Nephron progenitor cell (in vitro differentiated cells): ENCODE measurements at regions not wholly inside any gene's neighbourhood (a gene's known extent, or its start where the extent isn't known, plus 50 kb on each side); places are given as distances from the start of the nearest gene placed in this dataset.

ENCODE experiments used
- DNase-seq: peaks from one replicate; pipeline ENCODE4 v3.0.0; 2021
- H3K27ac Mint-ChIP-seq: 2 replicates; pipeline ENCODE4 v1.8.0; 2021; ENCODE audit warnings: mild to moderate bottlenecking, moderate library complexity, mixed read lengths
- H3K27me3 Mint-ChIP-seq: 2 replicates; pipeline ENCODE4 v1.8.0; 2021; ENCODE audit warnings: mild to moderate bottlenecking, low read depth, mixed read lengths; ENCODE audit not compliant: poor library complexity
- H3K36me3 Mint-ChIP-seq: 2 replicates; pipeline ENCODE4 v1.8.0; 2021; ENCODE audit warnings: low read depth, mixed read lengths
- H3K4me1 Mint-ChIP-seq: 2 replicates; pipeline ENCODE4 v1.8.0; 2021; ENCODE audit warnings: mixed read lengths
- H3K4me3 Mint-ChIP-seq: 2 replicates; pipeline ENCODE4 v1.8.0; 2021; ENCODE audit warnings: mild to moderate bottlenecking, moderate library complexity, mixed read lengths
- H3K9me3 Mint-ChIP-seq: 2 replicates; pipeline ENCODE4 v1.8.0; 2021; ENCODE audit warnings: mild to moderate bottlenecking, moderate library complexity, mixed read lengths
- TF ChIP-seq, protein P1 (sequence below): fragments of 200-600 bp; sonication (generic); IDR thresholded peaks from 2 replicates; pipeline ENCODE4 v1.5.0; 2021; ENCODE audit warnings: antibody characterized with exemption

DNA sequence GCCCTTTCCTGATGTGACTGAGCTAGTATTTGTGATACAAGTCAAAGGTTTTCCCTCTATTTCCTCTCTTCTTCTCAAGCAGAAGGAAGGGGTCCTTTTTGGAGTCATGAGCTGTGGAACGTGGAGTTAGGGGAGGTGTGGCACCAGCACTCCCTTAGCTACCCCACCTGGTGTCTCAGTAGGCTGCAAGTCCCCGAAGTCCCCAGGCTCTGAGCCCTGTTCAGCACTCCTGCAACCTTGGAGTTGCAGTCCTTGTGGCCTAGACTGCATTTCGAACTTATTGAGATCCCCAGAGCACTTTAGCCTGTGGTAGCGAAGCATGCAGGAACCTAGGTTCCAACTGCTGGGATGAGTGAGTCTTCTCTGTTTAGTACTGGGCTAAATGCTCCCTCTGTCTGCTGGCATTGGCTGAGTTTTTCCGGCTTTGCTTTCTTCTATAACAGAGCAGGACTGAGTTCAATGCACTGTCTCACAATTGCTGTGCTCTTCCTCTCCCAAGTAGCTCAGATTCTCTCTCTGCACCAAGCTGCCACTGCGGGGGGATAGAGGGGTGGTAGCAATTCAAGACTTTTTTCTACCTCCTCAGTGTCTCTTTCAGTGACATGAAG is 600.7 kb upstream of the CDH9 start:
- Mint-ChIP-seq H3K27ac (peak overlapping the region; percentile 96), H3K9me3 (peaks cover 13% of the 10 kb centered on the region), H3K4me1 (no peaks in the 10 kb centered on the region), H3K36me3 (no peaks in the 10 kb centered on the region), H3K27me3 (no peaks in the 10 kb centered on the region), H3K4me3 (no peak overlapping the region)
- TF ChIP-seq, protein P1, sequence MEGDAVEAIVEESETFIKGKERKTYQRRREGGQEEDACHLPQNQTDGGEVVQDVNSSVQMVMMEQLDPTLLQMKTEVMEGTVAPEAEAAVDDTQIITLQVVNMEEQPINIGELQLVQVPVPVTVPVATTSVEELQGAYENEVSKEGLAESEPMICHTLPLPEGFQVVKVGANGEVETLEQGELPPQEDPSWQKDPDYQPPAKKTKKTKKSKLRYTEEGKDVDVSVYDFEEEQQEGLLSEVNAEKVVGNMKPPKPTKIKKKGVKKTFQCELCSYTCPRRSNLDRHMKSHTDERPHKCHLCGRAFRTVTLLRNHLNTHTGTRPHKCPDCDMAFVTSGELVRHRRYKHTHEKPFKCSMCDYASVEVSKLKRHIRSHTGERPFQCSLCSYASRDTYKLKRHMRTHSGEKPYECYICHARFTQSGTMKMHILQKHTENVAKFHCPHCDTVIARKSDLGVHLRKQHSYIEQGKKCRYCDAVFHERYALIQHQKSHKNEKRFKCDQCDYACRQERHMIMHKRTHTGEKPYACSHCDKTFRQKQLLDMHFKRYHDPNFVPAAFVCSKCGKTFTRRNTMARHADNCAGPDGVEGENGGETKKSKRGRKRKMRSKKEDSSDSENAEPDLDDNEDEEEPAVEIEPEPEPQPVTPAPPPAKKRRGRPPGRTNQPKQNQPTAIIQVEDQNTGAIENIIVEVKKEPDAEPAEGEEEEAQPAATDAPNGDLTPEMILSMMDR, result no peak
- DNase-seq, result no peak

GRCh38 chr5:27619982-27620381 is 581.6 kb upstream of the CDH9 start:
- Mint-ChIP-seq H3K4me3 (no peak overlapping the region), H3K27me3 (no peaks in the 10 kb centered on the region), H3K36me3 (no peaks in the 10 kb centered on the region), H3K27ac (no peak overlapping the region), H3K9me3 (no peaks in the 10 kb centered on the region), H3K4me1 (no peaks in the 10 kb centered on the region)
- TF ChIP-seq, protein P1, result no peak
- DNase-seq, result no peak

DNA sequence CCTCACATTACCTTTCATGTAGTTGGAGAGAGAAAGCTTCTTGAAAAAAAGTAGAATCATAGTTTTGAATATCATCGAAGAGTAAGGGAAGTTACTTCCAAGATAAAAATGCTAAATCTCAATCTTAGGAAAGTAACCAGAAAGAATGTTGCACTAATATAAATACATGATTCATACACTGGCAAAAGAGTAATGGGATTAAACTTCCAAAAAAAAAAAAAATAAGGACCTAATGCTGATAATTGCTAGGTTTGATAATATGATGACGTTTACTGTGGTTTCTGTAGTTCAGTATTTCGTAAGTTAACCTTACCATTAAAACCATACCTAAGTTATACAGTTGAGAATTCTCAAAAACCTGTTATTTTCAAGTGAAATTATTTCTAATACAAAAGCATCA is 573.8 kb upstream of the CDH9 start:
- Mint-ChIP-seq H3K27me3 (peaks cover 4% of the 10 kb centered on the region), H3K36me3 (no peaks in the 10 kb centered on the region), H3K4me3 (no peak overlapping the region), H3K9me3 (no peaks in the 10 kb centered on the region), H3K27ac (no peak overlapping the region), H3K4me1 (no peaks in the 10 kb centered on the region)
- TF ChIP-seq, protein P1, result no peak
- no peak for DNase-seq

DNA sequence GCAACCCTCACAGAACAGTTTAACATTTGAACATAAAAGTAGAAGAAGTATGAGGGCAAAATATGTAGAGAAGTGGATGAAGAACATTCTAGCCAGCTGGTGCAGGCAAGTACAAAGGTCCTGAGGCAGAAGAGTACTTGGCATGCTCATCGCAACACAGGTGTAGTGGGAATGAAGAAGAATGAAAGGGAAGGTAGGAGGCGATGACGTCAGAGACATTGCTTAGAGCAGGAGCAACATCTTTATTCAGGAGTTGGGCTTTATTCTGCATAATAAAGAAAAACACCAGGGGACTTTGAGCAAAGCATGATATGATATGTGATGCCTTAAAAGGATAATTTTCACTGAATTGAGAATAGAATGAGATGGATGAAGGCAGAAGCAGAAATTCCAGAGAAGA is 570.6 kb upstream of the CDH9 start:
- no peaks in the 10 kb centered on the region for H3K4me1 Mint-ChIP-seq
- DNase-seq, result no peak
- TF ChIP-seq, protein P1, result no peak
- no peaks in the 10 kb centered on the region for H3K9me3 Mint-ChIP-seq
- H3K27me3 Mint-ChIP-seq, result no peaks in the 10 kb centered on the region
- H3K4me3 Mint-ChIP-seq, result no peak overlapping the region
- no peaks in the 10 kb centered on the region for H3K36me3 Mint-ChIP-seq
- no peak overlapping the region for H3K27ac Mint-ChIP-seq

DNA sequence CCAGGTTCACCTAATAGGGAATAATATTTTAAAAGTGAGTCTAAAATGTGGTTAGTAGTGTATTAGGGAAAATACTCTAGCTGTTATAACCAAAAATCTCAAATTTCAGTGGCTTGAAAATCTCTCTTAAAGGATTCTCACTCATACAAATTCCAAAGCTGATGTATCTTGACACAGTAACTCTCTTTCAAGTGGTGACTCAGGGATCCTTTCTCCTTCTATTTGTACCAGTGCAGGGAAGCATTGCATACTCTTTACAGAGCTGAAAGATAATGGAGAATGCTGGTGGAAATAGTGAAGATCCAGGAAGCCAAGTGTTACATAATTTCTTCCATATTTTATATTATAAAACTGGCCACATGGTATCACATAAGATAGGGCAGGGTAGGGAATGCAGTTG is 560.2 kb upstream of the CDH9 start:
- DNase-seq, result no peak
- H3K27ac Mint-ChIP-seq, result no peak overlapping the region

DNA sequence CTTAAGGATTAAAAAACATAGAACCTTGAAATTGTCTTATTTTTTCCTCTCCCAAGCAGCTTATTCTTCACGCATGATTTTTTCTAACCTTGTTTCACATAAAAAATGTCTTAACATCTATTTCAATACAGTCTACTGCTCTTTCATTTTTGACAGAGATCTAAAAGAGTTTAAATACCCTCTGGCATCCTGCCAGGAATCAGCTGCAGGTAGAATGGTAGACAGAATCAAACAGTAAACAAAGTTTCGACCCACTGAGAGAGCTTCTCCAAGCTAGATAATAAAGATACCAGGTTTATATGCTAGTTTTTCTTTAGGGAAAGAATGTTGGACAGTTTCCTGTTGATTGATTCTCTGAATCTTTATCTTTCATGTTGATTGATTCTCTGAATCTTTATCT is 555.8 kb upstream of the CDH9 start:
- Mint-ChIP-seq H3K27ac (no peak overlapping the region), H3K36me3 (no peaks in the 10 kb centered on the region), H3K4me3 (no peak overlapping the region), H3K9me3 (no peaks in the 10 kb centered on the region), H3K4me1 (no peaks in the 10 kb centered on the region), H3K27me3 (peaks cover 3% of the 10 kb centered on the region)
- TF ChIP-seq, protein P1, result no peak
- DNase-seq, result no peak

More for the DNA sequence above, 560.2 kb upstream of the CDH9 start:
- Mint-ChIP-seq H3K4me1 (no peaks in the 10 kb centered on the region), H3K4me3 (no peak overlapping the region), H3K36me3 (no peaks in the 10 kb centered on the region), H3K27me3 (peaks cover 3% of the 10 kb centered on the region), H3K9me3 (no peaks in the 10 kb centered on the region)
- TF ChIP-seq, protein P1, result no peak
